Gastrocnemius medialis (tissue), 4 donors: ENCODE measurements at regions not wholly inside any gene's neighbourhood (a gene's known extent, or its start where the extent isn't known, plus 50 kb on each side); places are given as distances from the start of the nearest gene placed in this dataset.

Experiments
- POLR2A ChIP-seq, 2 donors: fragments of 450-650 bp; IDR thresholded peaks; one replicate each; pipeline ENCODE4 v1.6.1; 2017; ENCODE audit warnings: antibody characterized with exemption in 2 of 2, mild to moderate bottlenecking in 2 of 2, moderate library complexity in 2 of 2
- TF ChIP-seq, protein P1 (sequence below), 5 experiments: fragments of 450-650 bp in 3 of 5; fragments of 200-600 bp in 2 of 5; sonication (generic) in 2 of 5; IDR thresholded peaks in 4 of 5; conservative IDR thresholded peaks in 1 of 5; 1 replicate in 4 of 5; 2 replicates in 1 of 5; pipeline ENCODE4 v1.5.1; 2016 to 2019; ENCODE audit warnings: antibody characterized with exemption in 5 of 5, mild to moderate bottlenecking in 3 of 5, moderate library complexity in 3 of 5

DNA sequence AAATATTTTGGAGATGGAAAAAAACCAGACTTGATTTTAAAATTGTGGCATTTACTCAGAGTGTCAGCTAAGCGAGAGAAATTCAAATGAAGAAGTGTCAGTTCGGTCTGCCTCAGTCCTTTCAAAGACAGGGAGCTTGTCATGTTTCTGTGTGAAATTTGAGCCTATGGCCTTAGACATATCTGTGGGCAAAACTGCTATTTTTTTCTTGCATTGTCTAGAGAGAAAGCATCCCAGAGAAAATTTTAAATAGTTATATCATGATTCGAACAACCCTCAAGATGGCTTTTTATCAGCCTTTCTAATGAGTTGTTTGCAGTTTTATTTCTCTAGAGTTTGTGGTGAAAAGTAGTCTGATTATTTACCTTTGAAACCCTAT is 50.2 kb upstream of the KCNE4 start:
- TF ChIP-seq, protein P1, sequence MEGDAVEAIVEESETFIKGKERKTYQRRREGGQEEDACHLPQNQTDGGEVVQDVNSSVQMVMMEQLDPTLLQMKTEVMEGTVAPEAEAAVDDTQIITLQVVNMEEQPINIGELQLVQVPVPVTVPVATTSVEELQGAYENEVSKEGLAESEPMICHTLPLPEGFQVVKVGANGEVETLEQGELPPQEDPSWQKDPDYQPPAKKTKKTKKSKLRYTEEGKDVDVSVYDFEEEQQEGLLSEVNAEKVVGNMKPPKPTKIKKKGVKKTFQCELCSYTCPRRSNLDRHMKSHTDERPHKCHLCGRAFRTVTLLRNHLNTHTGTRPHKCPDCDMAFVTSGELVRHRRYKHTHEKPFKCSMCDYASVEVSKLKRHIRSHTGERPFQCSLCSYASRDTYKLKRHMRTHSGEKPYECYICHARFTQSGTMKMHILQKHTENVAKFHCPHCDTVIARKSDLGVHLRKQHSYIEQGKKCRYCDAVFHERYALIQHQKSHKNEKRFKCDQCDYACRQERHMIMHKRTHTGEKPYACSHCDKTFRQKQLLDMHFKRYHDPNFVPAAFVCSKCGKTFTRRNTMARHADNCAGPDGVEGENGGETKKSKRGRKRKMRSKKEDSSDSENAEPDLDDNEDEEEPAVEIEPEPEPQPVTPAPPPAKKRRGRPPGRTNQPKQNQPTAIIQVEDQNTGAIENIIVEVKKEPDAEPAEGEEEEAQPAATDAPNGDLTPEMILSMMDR (IDR thresholded peaks at IDR 0.05 in 4 of 5, conservative IDR thresholded peaks at IDR 0.05 in 1 of 5) = no peak
- no peak for TF ChIP-seq POLR2A (IDR thresholded peaks at IDR 0.05)
